SK-N-MC (cell line): ENCODE measurements at regions not wholly inside any gene's neighbourhood (a gene's known extent, or its start where the extent isn't known, plus 50 kb on each side); places are given as distances from the start of the nearest gene placed in this dataset.

ENCODE experiments used
- DNase-seq: peaks from one replicate; pipeline ENCODE4 v3.0.0-alpha.2; 2011; ENCODE audit warnings: low read depth, low spot score
- H3K27ac ChIP-seq: fragments of 200-600 bp; sonication (generic); 2 replicates; pipeline ENCODE4 v1.5.1; 2016; ENCODE audit warnings: mixed run types
- H3K36me3 ChIP-seq: fragments of 200-600 bp; sonication (generic); 2 replicates; pipeline ENCODE4 v1.6.1; 2017; ENCODE audit warnings: antibody characterized with exemption, low read length, mixed read lengths; ENCODE audit not compliant: insufficient read depth
- H3K4me3 ChIP-seq: fragments of 200-600 bp; sonication (generic); 2 replicates; pipeline ENCODE4 v1.5.1; 2016
- H3K9ac ChIP-seq: fragments of 200-600 bp; sonication (generic); 2 replicates; pipeline ENCODE4 v1.8.0; 2017; ENCODE audit warnings: mixed run types, mixed read lengths; ENCODE audit not compliant: insufficient read length
- H3K9me3 ChIP-seq: fragments of 200-600 bp; sonication (generic); 2 replicates; pipeline ENCODE4 v1.6.1; 2017; ENCODE audit warnings: low read depth, mild to moderate bottlenecking, antibody characterized with exemption, low read length, moderate library complexity, mixed read lengths
- EZH2 ChIP-seq: fragments of 200-600 bp; sonication (generic); IDR thresholded peaks from one replicate; pipeline ENCODE4 v1.6.1; 2017; ENCODE audit warnings: antibody characterized with exemption
- FOXP2 ChIP-seq: optimal IDR thresholded peaks from 2 replicates; pipeline ENCODE3; 2011; ENCODE audit warnings: mild to moderate bottlenecking, moderate library complexity; ENCODE audit not compliant: insufficient read depth; ENCODE audit errors: extremely low read length, control extremely low read depth
- POLR2AphosphoS5 ChIP-seq: IDR thresholded peaks from 2 replicates; pipeline ENCODE4 v1.6.1; 2012; ENCODE audit warnings: mild to moderate bottlenecking, low read depth, low read length, borderline replicate concordance

GRCh38 chr19:30757837-30758617 lies 385.8 kb downstream of the ZNF536 start:
- DNase-seq = no peak
- no peak overlapping the region for H3K27ac ChIP-seq
- TF ChIP-seq EZH2 (no peak), POLR2AphosphoS5 (no peak), FOXP2 (no peak)
- no peaks in the 10 kb centered on the region for H3K36me3 ChIP-seq
- H3K9ac ChIP-seq = no peak overlapping the region
- H3K9me3 ChIP-seq = no peaks in the 10 kb centered on the region
- no peak overlapping the region for H3K4me3 ChIP-seq

- no peak for DNase-seq
- Histone ChIP-seq H3K27ac (no peak overlapping the region), H3K9ac (no peak overlapping the region), H3K9me3 (no peaks in the 10 kb centered on the region), H3K4me3 (no peak overlapping the region), H3K36me3 (no peaks in the 10 kb centered on the region)
- TF ChIP-seq EZH2 (no peak), POLR2AphosphoS5 (no peak), FOXP2 (no peak)
Measured at GRCh38 chr19:30757104-30757836, 385.1 kb downstream of the ZNF536 start.

- DNase-seq = no peak
- no peak overlapping the region for H3K9ac ChIP-seq
- no peaks in the 10 kb centered on the region for H3K36me3 ChIP-seq
- H3K9me3 ChIP-seq = no peaks in the 10 kb centered on the region
- no peak overlapping the region for H3K4me3 ChIP-seq
- TF ChIP-seq FOXP2 (no peak), POLR2AphosphoS5 (no peak), EZH2 (no peak)
- H3K27ac ChIP-seq = no peak overlapping the region
Measured at GRCh38 chr19:30755581-30755980, 383.4 kb downstream of the ZNF536 start.

- TF ChIP-seq POLR2AphosphoS5 (no peak), EZH2 (no peak), FOXP2 (no peak)
- no peaks in the 10 kb centered on the region for H3K9me3 ChIP-seq
- H3K4me3 ChIP-seq = no peak overlapping the region
- H3K9ac ChIP-seq = no peak overlapping the region
- no peaks in the 10 kb centered on the region for H3K36me3 ChIP-seq
- DNase-seq = no peak
- H3K27ac ChIP-seq = no peak overlapping the region
Measured at GRCh38 chr19:30754162-30754561, 382.0 kb downstream of the ZNF536 start.

- no peak overlapping the region for H3K9ac ChIP-seq
- no peaks in the 10 kb centered on the region for H3K9me3 ChIP-seq
- H3K27ac ChIP-seq = no peak overlapping the region
- H3K36me3 ChIP-seq = no peaks in the 10 kb centered on the region
- DNase-seq = no peak
- no peak overlapping the region for H3K4me3 ChIP-seq
- TF ChIP-seq FOXP2 = no peak
- no peak for TF ChIP-seq POLR2AphosphoS5
- no peak for TF ChIP-seq EZH2
Measured at GRCh38 chr19:30752876-30753275, 380.7 kb downstream of the ZNF536 start.

- Histone ChIP-seq H3K27ac (no peak overlapping the region), H3K9me3 (no peaks in the 10 kb centered on the region), H3K4me3 (no peak overlapping the region), H3K36me3 (no peaks in the 10 kb centered on the region), H3K9ac (no peak overlapping the region)
- TF ChIP-seq EZH2 = no peak
- no peak for TF ChIP-seq POLR2AphosphoS5
- TF ChIP-seq FOXP2 = no peak
- DNase-seq = no peak
Measured at GRCh38 chr19:30752201-30752600, 380.0 kb downstream of the ZNF536 start.

- no peak for DNase-seq
- H3K27ac ChIP-seq = no peak overlapping the region
Measured at GRCh38 chr19:30745476-30745985, 373.3 kb downstream of the ZNF536 start.

GRCh38 chr19:30744741-30745475 lies 372.7 kb downstream of the ZNF536 start:
- Histone ChIP-seq H3K36me3 (no peaks in the 10 kb centered on the region), H3K4me3 (no peak overlapping the region), H3K9me3 (no peaks in the 10 kb centered on the region), H3K9ac (no peak overlapping the region), H3K27ac (no peak overlapping the region)
- TF ChIP-seq EZH2 = no peak
- DNase-seq = no peak

More at GRCh38 chr19:30745476-30745985, 373.3 kb downstream of the ZNF536 start:
- no peak for TF ChIP-seq POLR2AphosphoS5
- TF ChIP-seq FOXP2 = no peak
- no peak for TF ChIP-seq EZH2
- Histone ChIP-seq H3K4me3 (no peak overlapping the region), H3K36me3 (no peaks in the 10 kb centered on the region), H3K9me3 (no peaks in the 10 kb centered on the region), H3K9ac (no peak overlapping the region)
